ENCODE measurements at regions not wholly inside any gene's neighbourhood (a gene's known extent, or its start where the extent isn't known, plus 50 kb on each side); places are given as distances from the start of the nearest gene placed in this dataset.

DNA sequence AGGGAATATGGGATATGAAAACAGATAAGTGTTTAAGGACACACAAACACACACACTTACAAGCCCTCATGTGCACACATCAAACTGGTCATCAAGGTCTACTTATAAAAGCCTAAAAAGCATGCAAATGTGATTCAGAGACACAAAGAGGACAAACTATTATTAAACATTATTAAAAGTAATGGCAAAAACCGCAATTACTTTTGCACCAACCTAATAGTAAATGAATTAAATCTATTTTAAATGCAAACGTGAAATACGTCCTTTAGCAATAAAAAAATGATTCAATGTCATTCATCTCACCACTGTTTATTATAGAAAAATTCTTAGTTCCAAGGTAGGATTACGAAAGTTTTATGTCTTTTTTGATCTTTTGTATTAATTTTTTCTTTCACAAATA lies 91.1 kb upstream of the ARMCX2 start:
- H3K27ac ChIP-seq (ENCODE audit: control insufficient read depth, insufficient read depth), result no peak overlapping the region
- intact Hi-C loops (cut with micrococcal nuclease; ENCODE audit: unreplicated experiment) (no loop called here), in situ Hi-C loops (cut with MboI) (no loop called here)
- H3K4me1 ChIP-seq (ENCODE audit: control insufficient read depth, insufficient read depth, low read length), result no peaks in the 10 kb centered on the region
- POLR2A ChIA-PET, result no interaction called here
- FAIRE-seq (no peak), ATAC-seq (no peak), DNase-seq (ENCODE audit: low read depth, low spot score) (no peak)
- no peak overlapping the region for H3K9ac ChIP-seq (ENCODE audit: control insufficient read depth, insufficient read depth, low read length)
- H3K4me2 ChIP-seq (ENCODE audit: control insufficient read depth, insufficient read depth), result no peak overlapping the region
- no peaks in the 10 kb centered on the region for H3K36me3 ChIP-seq (ENCODE audit: control insufficient read depth in 2 of 2, insufficient read depth in 2 of 2, low read length in 1 of 2)
- no peaks in the 10 kb centered on the region for H3K79me2 ChIP-seq (ENCODE audit: control insufficient read depth, insufficient read depth, low read length)
- CTCF ChIA-PET, result no interaction called here
- TF ChIP-seq SUPT20H (IDR thresholded peaks at IDR 0.05; ENCODE audit: borderline replicate concordance, control insufficient read depth, low read depth, low read length) (no peak), NBN (IDR thresholded peaks at IDR 0.05) (no peak), SIX5 (IDR thresholded peaks at IDR 0.05; ENCODE audit: low read depth, low read length, severe bottlenecking) (no peak), ZBTB4 (CRISPR knock-in tag; IDR thresholded peaks at IDR 0.05) (no peak), BMI1 (IDR thresholded peaks at IDR 0.05; ENCODE audit: borderline replicate concordance) (no peak), TCF3 (IDR thresholded peaks at IDR 0.05; ENCODE audit: borderline replicate concordance, insufficient read depth, low read depth, low read length) (no peak), POLR2AphosphoS5 (IDR thresholded peaks at IDR 0.05; ENCODE audit: low read length) (no peak), MEF2A (IDR thresholded peaks at IDR 0.05; ENCODE audit: insufficient read depth, low read depth, low read length) (no peak), BCL11A (IDR thresholded peaks at IDR 0.05; ENCODE audit: low read depth, low read length) (no peak), POLR2A (IDR thresholded peaks at IDR 0.05; ENCODE audit: low read depth, low read length) (no peak), IRF4 (IDR thresholded peaks at IDR 0.05; ENCODE audit: low read depth, low read length) (no peak), POU2F2 (IDR thresholded peaks at IDR 0.05; ENCODE audit: borderline replicate concordance, low read depth, low read length) (no peak), RBBP5 (conservative IDR thresholded peaks at IDR 0.05) (no peak)
- RAD21 ChIA-PET (ENCODE audit: unreplicated experiment), result no interaction called here
- no peaks in the 10 kb centered on the region; the same call in 2 of the 3 replicates for H3K9me3 ChIP-seq (replicated peaks; ENCODE audit: control insufficient read depth, insufficient read depth, low read length)
- H3K27me3 ChIP-seq (replicated peaks in 1 of 2; ENCODE audit: control insufficient read depth in 2 of 2, insufficient read depth in 2 of 2, low read length in 1 of 2), result no peaks in the 10 kb centered on the region
- BruUV-seq (replicated peaks), result no TSS peak
- SMC1A ChIA-PET (ENCODE audit: uncharacterized antibody, unreplicated experiment), result no interaction called here
- no peak overlapping the region for H2AFZ ChIP-seq (ENCODE audit: control insufficient read depth, low read depth, low read length)
- 0% methylated on average over 4 of the region's 4 CpGs for WGBS (ENCODE audit: insufficient coverage, insufficient replicate concordance, low lambda C conversion rate, missing lambda C conversion rate)
- no peaks in the 10 kb centered on the region for H4K20me1 ChIP-seq (ENCODE audit: control insufficient read depth, insufficient read depth)
- H3K4me3 ChIP-seq, result no peak overlapping the region

All from GM12878 (cell line).